Tibial nerve (tissue), 4 donors: ENCODE measurements at regions not wholly inside any gene's neighbourhood (a gene's known extent, or its start where the extent isn't known, plus 50 kb on each side); places are given as distances from the start of the nearest gene placed in this dataset.

ENCODE experiments used
- DNase-seq, 2 donors: peaks; one replicate each; pipeline ENCODE4 v3.0.0-alpha.2; 2019; ENCODE audit warnings: low spot score in 2 of 2
- H3K27ac ChIP-seq, 4 donors: fragments of 200-600 bp; sonication (generic) in 3 of 4; one replicate each; pipeline ENCODE4 v1.5.1; 2017 to 2019; ENCODE audit warnings: mild to moderate bottlenecking in 1 of 4
- H3K27me3 ChIP-seq, 2 donors: fragments of 200-600 bp; sonication (generic) in 1 of 2; one replicate each; pipeline versions ENCODE4 v1.5.1 to v1.6.0; 2017 to 2019
- H3K36me3 ChIP-seq, 3 donors: fragments of 200-600 bp; sonication (generic); one replicate each; pipeline ENCODE4 v1.5.1; 2018 to 2019
- H3K4me1 ChIP-seq, 4 donors: fragments of 200-600 bp; sonication (generic) in 3 of 4; one replicate each; pipeline ENCODE4 v1.5.1; 2017 to 2019
- H3K4me3 ChIP-seq, 4 donors: fragments of 200-600 bp; sonication (generic) in 3 of 4; one replicate each; pipeline ENCODE4 v1.5.1; 2017 to 2019; ENCODE audit warnings: mild to moderate bottlenecking in 1 of 4, moderate library complexity in 1 of 4
- H3K9me3 ChIP-seq, 4 donors: fragments of 200-600 bp; sonication (generic) in 3 of 4; one replicate each; pipeline ENCODE4 v1.5.1; 2017 to 2019
- CTCF ChIP-seq, 5 experiments: fragments of 200-600 bp in 3 of 5; fragments of 450-650 bp in 2 of 5; sonication (generic) in 3 of 5; IDR thresholded peaks; one replicate each; pipeline ENCODE4 v1.5.1; 2016 to 2019; ENCODE audit warnings: antibody characterized with exemption in 5 of 5, mild to moderate bottlenecking in 3 of 5, moderate library complexity in 2 of 5
- EP300 ChIP-seq, 2 donors: sonication (generic); formaldehyde crosslinking; IDR thresholded peaks; one replicate each; pipeline ENCODE4 v1.6.1; 2017; ENCODE audit warnings: antibody characterized with exemption in 2 of 2, mild to moderate bottlenecking in 1 of 2
- POLR2A ChIP-seq, 2 donors: fragments of 450-650 bp; IDR thresholded peaks; one replicate each; pipeline ENCODE4 v1.6.1; 2017; ENCODE audit warnings: antibody characterized with exemption in 2 of 2, mild to moderate bottlenecking in 2 of 2, moderate library complexity in 2 of 2
- WGBS, 2 donors: methylation state at CpG; one replicate each; pipeline ENCODE4 v1.1.5; 2018; 5-methylcytosine and 5-hydroxymethylcytosine counted together

- 19 to 28% methylated on average over 2 of the region's 2 CpGs for WGBS, 2 donors
- DNase-seq = no peak
- TF ChIP-seq CTCF (IDR thresholded peaks at IDR 0.05) = no peak
- TF ChIP-seq EP300 (IDR thresholded peaks at IDR 0.05) = no peak
- no peak for TF ChIP-seq POLR2A (IDR thresholded peaks at IDR 0.05)
- Histone ChIP-seq H3K27ac (no peak overlapping the region), H3K9me3 (peaks cover 0 to 6% (median 0%) of the 10 kb centered on the region in 4 donors), H3K27me3 (no peaks in the 10 kb centered on the region), H3K4me3 (no peak overlapping the region), H3K36me3 (no peaks in the 10 kb centered on the region), H3K4me1 (no peaks in the 10 kb centered on the region)
Observed at GRCh38 chr4:66034671-66035070, 364.4 kb upstream of the EPHA5 start.

- DNase-seq = no peak
- 42 to 45% methylated on average over 2 of the region's 2 CpGs for WGBS, 2 donors
- TF ChIP-seq EP300 (IDR thresholded peaks at IDR 0.05) = no peak
- Histone ChIP-seq H3K4me1 (no peaks in the 10 kb centered on the region), H3K9me3 (peaks cover 0 to 6% (median 0%) of the 10 kb centered on the region in 4 donors), H3K27me3 (no peaks in the 10 kb centered on the region), H3K4me3 (no peak overlapping the region), H3K27ac (no peak overlapping the region), H3K36me3 (no peaks in the 10 kb centered on the region)
Observed at GRCh38 chr4:66034262-66034661, 364.0 kb upstream of the EPHA5 start.

- TF ChIP-seq EP300 (IDR thresholded peaks at IDR 0.05) = no peak
- no peak for TF ChIP-seq POLR2A (IDR thresholded peaks at IDR 0.05)
- TF ChIP-seq CTCF (IDR thresholded peaks at IDR 0.05) = no peak
- WGBS, 2 donors = 38 to 42% methylated on average over 2 of the region's 2 CpGs
- H3K36me3 ChIP-seq = no peaks in the 10 kb centered on the region
- peaks cover 0 to 6% (median 0%) of the 10 kb centered on the region in 4 donors for H3K9me3 ChIP-seq
- H3K4me1 ChIP-seq = no peaks in the 10 kb centered on the region
- no peak overlapping the region for H3K4me3 ChIP-seq
- H3K27me3 ChIP-seq = no peaks in the 10 kb centered on the region
- no peak for DNase-seq
- H3K27ac ChIP-seq = no peak overlapping the region
Observed at GRCh38 chr4:66032571-66032970, 362.3 kb upstream of the EPHA5 start.

- TF ChIP-seq POLR2A (IDR thresholded peaks at IDR 0.05) (no peak), CTCF (IDR thresholded peaks at IDR 0.05) (no peak), EP300 (IDR thresholded peaks at IDR 0.05) (no peak)
- Histone ChIP-seq H3K9me3 (peaks cover 0 to 6% (median 0%) of the 10 kb centered on the region in 4 donors), H3K4me1 (no peaks in the 10 kb centered on the region), H3K27me3 (no peaks in the 10 kb centered on the region), H3K36me3 (no peaks in the 10 kb centered on the region), H3K27ac (no peak overlapping the region), H3K4me3 (no peak overlapping the region)
- 72 to 85% methylated on average over 1 of the region's 1 CpG for WGBS, 2 donors
- no peak for DNase-seq
Observed at GRCh38 chr4:66028668-66029067, 358.4 kb upstream of the EPHA5 start.

- Histone ChIP-seq H3K27ac (no peak overlapping the region), H3K4me3 (no peak overlapping the region), H3K4me1 (no peaks in the 10 kb centered on the region), H3K9me3 (no peaks in the 10 kb centered on the region), H3K27me3 (no peaks in the 10 kb centered on the region), H3K36me3 (no peaks in the 10 kb centered on the region)
- no peak for DNase-seq
- no peak for TF ChIP-seq CTCF (IDR thresholded peaks at IDR 0.05)
- no peak for TF ChIP-seq POLR2A (IDR thresholded peaks at IDR 0.05)
- TF ChIP-seq EP300 (IDR thresholded peaks at IDR 0.05) = no peak
- 38 to 42% methylated on average over 1 of the region's 1 CpG for WGBS, 2 donors
Observed at GRCh38 chr4:66023061-66023460, 352.8 kb upstream of the EPHA5 start.

- 83 to 84% methylated on average over 3 of the region's 3 CpGs for WGBS, 2 donors
- no peaks in the 10 kb centered on the region for H3K4me1 ChIP-seq
- H3K9me3 ChIP-seq = peaks cover 0 to 17% (median 0%) of the 10 kb centered on the region in 4 donors
- H3K36me3 ChIP-seq = no peaks in the 10 kb centered on the region
- no peak for TF ChIP-seq EP300 (IDR thresholded peaks at IDR 0.05)
- no peaks in the 10 kb centered on the region for H3K27me3 ChIP-seq
- no peak for DNase-seq
- H3K4me3 ChIP-seq = no peak overlapping the region
- H3K27ac ChIP-seq = no peak overlapping the region
Observed at GRCh38 chr4:66017671-66018070, 347.4 kb upstream of the EPHA5 start.
